GM21717 (cell line): ENCODE measurements at regions not wholly inside any gene's neighbourhood (a gene's known extent, or its start where the extent isn't known, plus 50 kb on each side); places are given as distances from the start of the nearest gene placed in this dataset.
"Not testable (repeated sequence)": the region's sequence is repeated elsewhere in the genome, so short reads cannot be mapped to it uniquely, and the experiment has no call there.

Source experiments
- ATAC-seq: cut with Tn5 transposase; IDR thresholded peaks from one replicate; pipeline ENCODE4 v1.9.1; 2021; ENCODE audit warnings: mild to moderate bottlenecking, moderate library complexity; ENCODE audit not compliant: unreplicated experiment

- not testable (repeated sequence) for ATAC-seq
Observed at GRCh38 chr2:111355823-111356511, 235.3 kb downstream of the BCL2L11 start.

- not testable (repeated sequence) for ATAC-seq
Observed at GRCh38 chr2:111356512-111357031, 235.9 kb downstream of the BCL2L11 start.

- not testable (repeated sequence) for ATAC-seq
Observed at GRCh38 chr2:111365986-111366640, 245.4 kb downstream of the BCL2L11 start.

- not testable (repeated sequence) for ATAC-seq
Observed at GRCh38 chr2:111366641-111367029, 245.9 kb downstream of the BCL2L11 start.

GRCh38 chr2:111367080-111367479 lies 246.4 kb downstream of the BCL2L11 start:
- not testable (repeated sequence) for ATAC-seq

- ATAC-seq = not testable (repeated sequence)
Observed at GRCh38 chr2:111367871-111368270, 247.2 kb downstream of the BCL2L11 start.

GRCh38 chr2:111368288-111368687 lies 247.6 kb downstream of the BCL2L11 start:
- not testable (repeated sequence) for ATAC-seq

GRCh38 chr2:111373060-111373459 lies 252.3 kb downstream of the BCL2L11 start:
- not testable (repeated sequence) for ATAC-seq

- not testable (repeated sequence) for ATAC-seq
Observed at GRCh38 chr2:111373989-111374388, 253.3 kb downstream of the BCL2L11 start.

GRCh38 chr2:111374734-111375133 lies 254.0 kb downstream of the BCL2L11 start:
- ATAC-seq = not testable (repeated sequence)

GRCh38 chr2:111375320-111375883 lies 254.7 kb downstream of the BCL2L11 start:
- ATAC-seq = not testable (repeated sequence)

- ATAC-seq = not testable (repeated sequence)
Observed at GRCh38 chr2:111376272-111376970, 255.7 kb downstream of the BCL2L11 start.

GRCh38 chr2:111376971-111377352 lies 256.2 kb downstream of the BCL2L11 start:
- ATAC-seq = not testable (repeated sequence)

- not testable (repeated sequence) for ATAC-seq
Observed at GRCh38 chr2:111377386-111377959, 256.8 kb downstream of the BCL2L11 start.

GRCh38 chr2:111378348-111378747 lies 257.6 kb downstream of the BCL2L11 start:
- ATAC-seq = not testable (repeated sequence)

- ATAC-seq = not testable (repeated sequence)
Observed at GRCh38 chr2:111380733-111381439, 260.2 kb downstream of the BCL2L11 start.

- not testable (repeated sequence) for ATAC-seq
Observed at GRCh38 chr2:111381530-111382306, 261.0 kb downstream of the BCL2L11 start.

- not testable (repeated sequence) for ATAC-seq
Observed at GRCh38 chr2:111382507-111382906, 261.8 kb downstream of the BCL2L11 start.

- ATAC-seq = not testable (repeated sequence)
Observed at GRCh38 chr2:111383311-111383710, 262.6 kb downstream of the BCL2L11 start.
